ENCODE measurements at regions not wholly inside any gene's neighbourhood (a gene's known extent, or its start where the extent isn't known, plus 50 kb on each side); places are given as distances from the start of the nearest gene placed in this dataset.
"Not testable (repeated sequence)": the region's sequence is repeated elsewhere in the genome, so short reads cannot be mapped to it uniquely, and the experiment has no call there.

DNA sequence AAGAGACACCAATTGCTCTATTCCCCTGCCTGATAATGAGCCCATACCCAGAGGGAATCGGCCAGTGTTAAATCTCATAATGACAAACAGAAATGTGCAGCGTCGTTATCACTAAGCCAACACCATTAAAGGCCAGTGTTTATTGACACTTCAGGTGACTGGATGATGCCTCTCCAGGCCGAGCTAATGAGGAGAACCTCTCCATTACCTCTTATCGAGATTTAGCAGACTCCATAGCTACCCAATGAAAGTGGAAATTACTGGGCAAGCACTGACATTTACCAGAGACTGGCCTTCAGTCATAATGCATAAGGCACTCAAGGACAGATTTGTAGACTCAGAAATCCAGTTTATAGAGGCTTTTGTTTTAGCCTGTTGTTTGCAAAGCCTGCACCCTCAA lies 669.5 kb downstream of the MAFB start:
- no peak for DNase-seq

GRCh38 chr20:40017765-40018164 lies 671.3 kb downstream of the MAFB start:
- DNase-seq = no peak

GRCh38 chr20:40016890-40017289 lies 672.1 kb downstream of the MAFB start:
- no peak for DNase-seq

GRCh38 chr20:40016392-40016791 lies 672.6 kb downstream of the MAFB start:
- DNase-seq = no peak

DNA sequence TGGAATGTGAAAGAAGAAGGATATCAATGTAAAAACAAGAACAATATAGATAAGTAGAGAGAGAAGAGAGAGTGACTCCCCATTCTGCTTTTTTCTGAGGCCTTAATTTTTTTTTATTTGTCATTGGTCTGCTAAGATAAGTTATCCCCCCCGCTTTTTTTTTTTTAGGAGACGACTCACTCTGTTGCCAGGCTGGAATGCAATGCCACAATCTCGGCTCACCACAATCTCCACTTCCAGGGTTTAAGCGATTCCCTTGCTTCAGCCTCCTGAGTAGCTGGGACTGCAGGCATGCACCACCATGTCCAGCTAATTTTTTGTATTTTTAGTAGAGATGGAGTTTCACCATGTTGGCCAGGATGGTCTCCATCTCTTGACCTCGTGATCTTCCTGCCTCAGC lies 677.0 kb downstream of the MAFB start:
- not testable (repeated sequence) for DNase-seq

DNA sequence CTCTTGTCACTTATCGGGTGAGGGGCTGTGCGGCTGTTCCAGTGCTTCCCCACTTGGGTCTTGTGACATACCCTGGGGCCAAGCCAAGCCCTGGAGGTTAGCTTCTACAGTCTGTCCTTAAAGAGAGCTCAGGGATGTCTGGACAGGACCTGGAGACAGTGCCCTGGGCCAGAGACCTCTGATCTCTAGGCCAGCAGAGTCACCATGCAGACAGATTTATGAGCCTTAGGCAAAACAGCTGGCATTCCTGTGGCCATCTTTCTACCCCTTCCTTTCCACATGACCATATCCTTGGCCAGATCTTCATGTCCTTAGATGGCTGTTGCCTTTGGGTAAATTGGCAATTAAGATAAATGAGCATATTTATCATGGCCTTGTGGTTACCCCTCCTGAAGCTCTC lies 678.6 kb downstream of the MAFB start:
- no peak for DNase-seq

DNA sequence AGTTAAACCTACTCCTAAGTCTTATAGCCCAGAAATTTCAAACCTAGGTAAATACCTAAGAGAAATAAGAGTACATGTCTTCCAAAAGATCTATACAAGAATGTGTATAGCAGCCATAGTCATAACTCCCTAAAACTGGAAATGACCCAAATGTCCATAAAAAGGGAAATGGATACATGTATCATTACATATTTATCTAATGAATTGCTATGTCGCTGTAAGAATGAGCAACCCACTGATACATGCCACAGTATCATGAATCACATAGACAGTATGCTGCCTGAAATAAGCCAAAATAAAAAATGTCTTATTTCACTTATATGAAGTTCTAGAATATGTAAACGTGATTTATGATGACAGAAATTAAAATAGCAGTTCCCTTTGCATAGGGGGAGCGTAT lies 679.5 kb downstream of the MAFB start:
- no peak for DNase-seq

GRCh38 chr20:40008177-40008576 lies 680.9 kb downstream of the MAFB start:
- no peak for DNase-seq

GRCh38 chr20:40006168-40006860 lies 682.7 kb downstream of the MAFB start:
- DNase-seq = no peak

DNA sequence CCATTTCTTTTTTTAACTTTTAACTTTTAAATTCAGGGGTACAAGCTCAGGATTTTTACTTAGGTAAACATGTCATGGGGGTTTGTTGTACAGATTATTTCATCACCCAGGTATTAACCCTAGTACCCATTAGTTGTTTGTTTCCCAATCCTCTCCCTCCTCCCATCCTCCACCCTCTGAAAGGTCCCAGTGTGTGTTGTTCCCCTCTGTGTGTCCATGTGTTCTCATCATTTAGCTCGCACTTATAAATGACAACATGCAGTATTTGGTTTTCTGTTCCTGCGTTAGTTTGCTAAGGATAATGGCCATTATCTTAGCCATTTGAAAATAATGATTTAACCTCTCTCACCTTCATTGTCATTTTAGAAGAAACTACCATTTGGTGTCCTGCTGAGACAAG lies 684.9 kb downstream of the MAFB start:
- not testable (repeated sequence) for DNase-seq

DNA sequence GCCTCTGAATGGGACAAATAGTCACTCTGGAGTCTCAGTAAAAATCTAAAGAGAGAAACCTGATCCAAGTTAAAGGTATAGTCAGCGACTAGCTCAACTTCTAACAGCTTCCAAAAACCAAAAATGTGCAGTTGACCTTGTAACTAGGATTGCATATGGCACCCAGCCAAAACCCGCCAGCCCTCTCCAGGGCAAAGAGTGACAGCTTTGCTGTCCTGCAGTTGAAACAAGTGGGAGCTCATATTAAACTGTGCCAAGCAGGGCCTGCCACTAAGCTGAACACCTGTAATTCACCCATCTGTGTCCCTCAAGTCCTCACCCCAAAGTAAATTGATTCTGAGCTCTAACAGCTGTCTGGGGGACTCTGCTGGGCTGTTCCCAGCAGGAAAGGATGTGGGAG lies 695.3 kb downstream of the MAFB start:
- DNase-seq = no peak

GRCh38 chr20:39990692-39991091 lies 698.3 kb downstream of the MAFB start:
- no peak for DNase-seq

DNA sequence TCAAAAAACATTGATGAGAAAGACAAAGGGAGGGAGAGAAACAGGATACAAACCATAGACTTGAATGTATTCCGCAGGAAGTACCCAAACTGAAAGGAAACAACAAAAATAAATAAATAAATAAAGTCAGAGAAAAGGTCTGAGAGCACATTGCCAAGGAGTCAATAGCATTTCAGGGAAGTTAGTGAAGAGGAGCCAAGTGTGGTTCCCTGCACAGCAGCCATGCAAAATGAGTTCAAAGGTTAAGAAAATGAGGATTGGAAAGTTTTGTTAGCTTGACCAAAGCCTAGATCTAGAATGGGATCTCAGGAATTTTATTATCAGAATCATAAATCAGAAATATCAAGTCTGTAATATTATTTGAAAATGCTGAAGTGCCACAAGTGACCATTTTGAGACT lies 700.0 kb downstream of the MAFB start:
- DNase-seq = no peak

GRCh38 chr20:39986173-39986904 lies 702.7 kb downstream of the MAFB start:
- DNase-seq = no peak

- no peak for DNase-seq
These were observed 703.7 kb downstream of the MAFB start for GRCh38 chr20:39985271-39985827.

- no peak for DNase-seq
These were observed 705.4 kb downstream of the MAFB start for GRCh38 chr20:39983655-39984054.

- no peak for DNase-seq
These were observed 705.9 kb downstream of the MAFB start for GRCh38 chr20:39983183-39983582.

DNA sequence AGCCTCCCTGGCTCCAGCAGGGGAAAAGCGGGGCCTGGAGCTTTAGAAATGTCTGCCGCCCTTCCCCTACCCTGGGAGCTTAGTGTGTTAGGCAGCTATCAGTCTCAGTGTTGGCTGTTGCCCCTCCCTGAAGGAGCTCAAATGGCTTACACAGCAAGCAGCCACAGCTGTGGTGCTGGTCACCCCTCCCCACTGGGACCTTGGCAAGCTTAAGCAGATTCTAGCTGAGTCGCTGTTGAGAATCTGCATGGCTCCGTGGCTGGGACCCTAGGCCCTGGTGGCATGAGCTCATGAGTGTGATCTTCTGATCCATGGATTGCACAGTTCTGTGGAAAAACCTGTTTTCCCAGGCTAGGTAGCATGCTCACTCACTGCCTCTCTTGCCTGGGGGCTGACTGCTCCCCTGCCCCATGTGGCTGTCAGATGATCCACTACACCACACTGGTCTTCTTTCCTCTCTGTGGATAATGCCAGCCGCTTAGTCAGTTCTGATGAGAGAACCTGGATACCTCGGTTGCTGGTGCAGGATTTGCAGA lies 714.0 kb downstream of the MAFB start:
- DNase-seq = no peak

GRCh38 chr20:39968495-39968894 lies 720.5 kb downstream of the MAFB start:
- no peak for DNase-seq

GRCh38 chr20:39967806-39968205 lies 721.2 kb downstream of the MAFB start:
- no peak for DNase-seq

- no peak for DNase-seq
These were observed 727.3 kb downstream of the MAFB start for GRCh38 chr20:39961637-39962244.

- no peak for DNase-seq
These were observed 728.3 kb downstream of the MAFB start for GRCh38 chr20:39960522-39961428.

Measured in effector CD4-positive, alpha-beta T cell (primary cell).